NCI-H2196 treated with DMSO at 0.1 percent for 48 hours (cell line): ENCODE measurements at regions not wholly inside any gene's neighbourhood (a gene's known extent, or its start where the extent isn't known, plus 50 kb on each side); places are given as distances from the start of the nearest gene placed in this dataset.
"Not testable (repeated sequence)": the region's sequence is repeated elsewhere in the genome, so short reads cannot be mapped to it uniquely, and the experiment has no call there.

Experiments
- DNase-seq: peaks from one replicate; lab custom pipeline; 2025; ENCODE audit not compliant: unreplicated experiment; lab: John Stamatoyannopoulos, UW

- DNase-seq, result no peak
These were observed 506.4 kb upstream of the AMELY start for GRCh38 chrY:7417946-7418345.

- no peak for DNase-seq
These were observed 504.9 kb upstream of the AMELY start for GRCh38 chrY:7416406-7416805.

- no peak for DNase-seq
These were observed 503.6 kb upstream of the AMELY start for GRCh38 chrY:7415157-7415633.

- DNase-seq, result no peak
These were observed 478.5 kb upstream of the AMELY start for GRCh38 chrY:7390056-7390455.

- no peak for DNase-seq
These were observed 471.4 kb upstream of the AMELY start for GRCh38 chrY:7382988-7383387.

GRCh38 chrY:7377091-7377490 lies 465.5 kb upstream of the AMELY start:
- no peak for DNase-seq

GRCh38 chrY:7374485-7374884 lies 462.9 kb upstream of the AMELY start:
- not testable (repeated sequence) for DNase-seq

GRCh38 chrY:7371953-7372352 lies 460.4 kb upstream of the AMELY start:
- not testable (repeated sequence) for DNase-seq

- DNase-seq, result not testable (repeated sequence)
These were observed 459.5 kb upstream of the AMELY start for GRCh38 chrY:7371026-7371425.

GRCh38 chrY:7359520-7359919 lies 448.0 kb upstream of the AMELY start:
- DNase-seq, result no peak

GRCh38 chrY:7358103-7358752 lies 446.7 kb upstream of the AMELY start:
- no peak for DNase-seq

- not testable (repeated sequence) for DNase-seq
These were observed 444.3 kb upstream of the AMELY start for GRCh38 chrY:7355891-7356290.

GRCh38 chrY:7344661-7345060 lies 433.1 kb upstream of the AMELY start:
- DNase-seq, result peak; percentile 0

- DNase-seq, result no peak
These were observed 431.7 kb upstream of the AMELY start for GRCh38 chrY:7343261-7343660.

- not testable (repeated sequence) for DNase-seq
These were observed 431.2 kb upstream of the AMELY start for GRCh38 chrY:7342732-7343131.

GRCh38 chrY:7339391-7340087 lies 428.0 kb upstream of the AMELY start:
- no peak for DNase-seq

GRCh38 chrY:7336023-7336873 lies 424.7 kb upstream of the AMELY start:
- no peak for DNase-seq

- DNase-seq, result no peak
These were observed 422.9 kb upstream of the AMELY start for GRCh38 chrY:7334449-7334848.

- no peak for DNase-seq
These were observed 415.0 kb upstream of the AMELY start for GRCh38 chrY:7326296-7327246.

- no peak for DNase-seq
These were observed 414.0 kb upstream of the AMELY start for GRCh38 chrY:7325531-7325930.

GRCh38 chrY:7320751-7321150 lies 409.2 kb upstream of the AMELY start:
- DNase-seq, result no peak
